ENCODE measurements at regions not wholly inside any gene's neighbourhood (a gene's known extent, or its start where the extent isn't known, plus 50 kb on each side); places are given as distances from the start of the nearest gene placed in this dataset.

- no peak for DNase-seq
These were observed 110.4 kb upstream of the AKIP1 start for GRCh38 chr11:8800520-8801110.

GRCh38 chr11:8801121-8801520 is 109.9 kb upstream of the AKIP1 start:
- no peak for DNase-seq

GRCh38 chr11:8802251-8802650 is 108.7 kb upstream of the AKIP1 start:
- no peak for DNase-seq

- no peak for DNase-seq
These were observed 107.0 kb upstream of the AKIP1 start for GRCh38 chr11:8803973-8804372.

- DNase-seq: no peak
These were observed 105.7 kb upstream of the AKIP1 start for GRCh38 chr11:8805296-8805695.

- no peak for DNase-seq
These were observed 104.0 kb upstream of the AKIP1 start for GRCh38 chr11:8806974-8807373.

GRCh38 chr11:8807544-8808225 is 103.3 kb upstream of the AKIP1 start:
- DNase-seq: no peak

GRCh38 chr11:8808226-8808585 is 102.8 kb upstream of the AKIP1 start:
- DNase-seq: no peak

- DNase-seq: no peak
These were observed 101.6 kb upstream of the AKIP1 start for GRCh38 chr11:8809241-8809938.

- DNase-seq: no peak
These were observed 101.0 kb upstream of the AKIP1 start for GRCh38 chr11:8809939-8810539.

GRCh38 chr11:8810540-8811301 is 100.3 kb upstream of the AKIP1 start:
- no peak for DNase-seq

GRCh38 chr11:8811571-8811970 is 99.4 kb upstream of the AKIP1 start:
- no peak for DNase-seq

- DNase-seq: no peak
These were observed 98.6 kb upstream of the AKIP1 start for GRCh38 chr11:8812438-8812837.

- DNase-seq: peak; percentile 5 to 34
These were observed 97.3 kb upstream of the AKIP1 start for GRCh38 chr11:8813658-8814057.

- no peak for DNase-seq
These were observed 96.6 kb upstream of the AKIP1 start for GRCh38 chr11:8814209-8814922.

- DNase-seq: no peak
These were observed 96.1 kb upstream of the AKIP1 start for GRCh38 chr11:8814923-8815240.

GRCh38 chr11:8818421-8818820 is 92.6 kb upstream of the AKIP1 start:
- no peak for DNase-seq

- no peak for DNase-seq
These were observed 90.6 kb upstream of the AKIP1 start for GRCh38 chr11:8820401-8820800.

GRCh38 chr11:8822469-8822868 is 88.5 kb upstream of the AKIP1 start:
- no peak for DNase-seq

- DNase-seq: no peak
These were observed 87.7 kb upstream of the AKIP1 start for GRCh38 chr11:8823174-8823742.

- no peak for DNase-seq
These were observed 84.7 kb upstream of the AKIP1 start for GRCh38 chr11:8826139-8826786.

All from activated CD4-positive, alpha-beta T cell treated with anti-CD3 and anti-CD28 coated beads for 4 hours (primary cell).